AG08396 (cell line): ENCODE measurements at regions not wholly inside any gene's neighbourhood (a gene's known extent, or its start where the extent isn't known, plus 50 kb on each side); places are given as distances from the start of the nearest gene placed in this dataset.
"Not testable (repeated sequence)": the region's sequence is repeated elsewhere in the genome, so short reads cannot be mapped to it uniquely, and the experiment has no call there.

Experiments used
- DNase-seq: peaks from one replicate; pipeline ENCODE4 v3.0.0; 2012; ENCODE audit warnings: low spot score, mixed read lengths

GRCh38 chr3:6714962-6715361 is 146.0 kb upstream of the GRM7 start:
- no peak for DNase-seq

GRCh38 chr3:6716420-6716819 is 144.5 kb upstream of the GRM7 start:
- no peak for DNase-seq

GRCh38 chr3:6717026-6717943 is 143.6 kb upstream of the GRM7 start:
- DNase-seq, result no peak

- no peak for DNase-seq
Measured at GRCh38 chr3:6719999-6720398, 140.9 kb upstream of the GRM7 start.

- DNase-seq, result no peak
Measured at GRCh38 chr3:6721491-6721890, 139.4 kb upstream of the GRM7 start.

- DNase-seq, result no peak
Measured at GRCh38 chr3:6723205-6723604, 137.7 kb upstream of the GRM7 start.

GRCh38 chr3:6726811-6727210 is 134.1 kb upstream of the GRM7 start:
- DNase-seq, result no peak

GRCh38 chr3:6732807-6733206 is 128.1 kb upstream of the GRM7 start:
- no peak for DNase-seq

GRCh38 chr3:6733699-6734394 is 127.1 kb upstream of the GRM7 start:
- DNase-seq, result no peak

GRCh38 chr3:6734395-6734746 is 126.5 kb upstream of the GRM7 start:
- no peak for DNase-seq

- DNase-seq, result no peak
Measured at GRCh38 chr3:6736836-6737629, 123.9 kb upstream of the GRM7 start.

GRCh38 chr3:6737630-6738029 is 123.3 kb upstream of the GRM7 start:
- no peak for DNase-seq

- no peak for DNase-seq
Measured at GRCh38 chr3:6739288-6739687, 121.6 kb upstream of the GRM7 start.

- no peak for DNase-seq
Measured at GRCh38 chr3:6743067-6743720, 117.7 kb upstream of the GRM7 start.

GRCh38 chr3:6746443-6746842 is 114.5 kb upstream of the GRM7 start:
- DNase-seq, result no peak

GRCh38 chr3:6747017-6747416 is 113.9 kb upstream of the GRM7 start:
- no peak for DNase-seq

GRCh38 chr3:6750782-6751181 is 110.1 kb upstream of the GRM7 start:
- no peak for DNase-seq

- no peak for DNase-seq
Measured at GRCh38 chr3:6753536-6753935, 107.4 kb upstream of the GRM7 start.

GRCh38 chr3:6769532-6770396 is 91.2 kb upstream of the GRM7 start:
- not testable (repeated sequence) for DNase-seq

- DNase-seq, result no peak
Measured at GRCh38 chr3:6770397-6770690, 90.6 kb upstream of the GRM7 start.

- DNase-seq, result no peak
Measured at GRCh38 chr3:6771171-6771570, 89.7 kb upstream of the GRM7 start.
